ENCODE measurements at regions not wholly inside any gene's neighbourhood (a gene's known extent, or its start where the extent isn't known, plus 50 kb on each side); places are given as distances from the start of the nearest gene placed in this dataset.

GRCh38 chr2:39919511-39920306 is 140.7 kb upstream of the THUMPD2 start:
- TF ChIP-seq CTCF (IDR thresholded peaks at IDR 0.05), result no peak
- TF ChIP-seq POLR2A (IDR thresholded peaks at IDR 0.05), result no peak

Data from stomach (tissue), 4 donors.